Anterior cingulate cortex (tissue), 58 donors: ENCODE measurements at regions not wholly inside any gene's neighbourhood (a gene's known extent, or its start where the extent isn't known, plus 50 kb on each side); places are given as distances from the start of the nearest gene placed in this dataset.
A peak's percentile ranks its signal among the peaks of the same experiment; 100 is the strongest.

Source experiments
- DNase-seq, 58 donors: peaks; one replicate each; lab custom pipeline; 2025; lab: John Stamatoyannopoulos, UW

GRCh38 chr1:5720484-5720883, 271.7 kb downstream of the NPHP4 start:
- peak in 1 of 58 donors; percentile 33 for DNase-seq

GRCh38 chr1:5720045-5720444, 272.2 kb downstream of the NPHP4 start:
- no peak for DNase-seq

GRCh38 chr1:5718831-5719632, 273.2 kb downstream of the NPHP4 start:
- DNase-seq = peak in 1 of 58 donors; percentile 18

- no peak for DNase-seq
Measured at GRCh38 chr1:5717031-5717682, 275.1 kb downstream of the NPHP4 start.

- DNase-seq = no peak
Measured at GRCh38 chr1:5716126-5716525, 276.1 kb downstream of the NPHP4 start.

- no peak for DNase-seq
Measured at GRCh38 chr1:5713101-5714010, 278.9 kb downstream of the NPHP4 start.

GRCh38 chr1:5711956-5712645, 280.1 kb downstream of the NPHP4 start:
- DNase-seq = no peak

GRCh38 chr1:5711079-5711478, 281.1 kb downstream of the NPHP4 start:
- DNase-seq = no peak

GRCh38 chr1:5709976-5710375, 282.2 kb downstream of the NPHP4 start:
- DNase-seq = no peak

- DNase-seq = peak in 11 of 58 donors; percentile 9 to 41 (median 27)
Measured at GRCh38 chr1:5709461-5709975, 282.7 kb downstream of the NPHP4 start.

- DNase-seq = no peak
Measured at GRCh38 chr1:5708346-5709245, 283.6 kb downstream of the NPHP4 start.

GRCh38 chr1:5707566-5708345, 284.5 kb downstream of the NPHP4 start:
- DNase-seq = peak in 16 of 58 donors; percentile 10 to 41 (median 24)

GRCh38 chr1:5706239-5706638, 286.0 kb downstream of the NPHP4 start:
- DNase-seq = no peak

GRCh38 chr1:5705751-5706150, 286.5 kb downstream of the NPHP4 start:
- no peak for DNase-seq

GRCh38 chr1:5704561-5705514, 287.4 kb downstream of the NPHP4 start:
- DNase-seq = no peak

- DNase-seq = no peak
Measured at GRCh38 chr1:5701642-5702041, 290.6 kb downstream of the NPHP4 start.

GRCh38 chr1:5693568-5693967, 298.7 kb downstream of the NPHP4 start:
- no peak for DNase-seq
